ENCODE measurements at regions not wholly inside any gene's neighbourhood (a gene's known extent, or its start where the extent isn't known, plus 50 kb on each side); places are given as distances from the start of the nearest gene placed in this dataset.

GRCh38 chr9:109948453-109948852, 168.5 kb downstream of the PALM2AKAP2 start:
- no peaks in the 10 kb centered on the region for H3K4me1 ChIP-seq (ENCODE audit: insufficient read depth)
- no peak for TF ChIP-seq EZH2phosphoT487 (IDR thresholded peaks at IDR 0.05; ENCODE audit: low read depth, severe bottlenecking, unreplicated experiment)
- no peak for TF ChIP-seq EZH2 (IDR thresholded peaks at IDR 0.05; ENCODE audit: borderline replicate concordance)
- no peak for TF ChIP-seq CTCF (IDR thresholded peaks at IDR 0.05; ENCODE audit: poor library complexity)
- H3K79me2 ChIP-seq: no peaks in the 10 kb centered on the region
- no peaks in the 10 kb centered on the region for H3K36me3 ChIP-seq (replicated peaks; ENCODE audit: insufficient read depth, low read depth)
- no peak overlapping the region for H3K4me3 ChIP-seq
- H3K4me2 ChIP-seq: no peak overlapping the region
- no peak for DNase-seq (ENCODE audit: low spot score)
- H4K20me1 ChIP-seq (ENCODE audit: insufficient read depth, poor library complexity, severe bottlenecking): no peaks in the 10 kb centered on the region
- WGBS (ENCODE audit: low lambda C conversion rate, missing lambda C conversion rate): 85% methylated on average over 1 of the region's 1 CpG
- no peaks in the 10 kb centered on the region for H3K9me2 ChIP-seq (replicated peaks; ENCODE audit: insufficient read depth)
- H3K27me3 ChIP-seq: no peaks in the 10 kb centered on the region
- H2AFZ ChIP-seq: no peak overlapping the region
- H3K9me3 ChIP-seq (ENCODE audit: low read depth): no peaks in the 10 kb centered on the region
- no peak overlapping the region for H3K27ac ChIP-seq

GRCh38 chr9:109950710-109951443, 170.9 kb downstream of the PALM2AKAP2 start:
- Histone ChIP-seq H3K27ac (peak overlapping the region; percentile 65), H3K4me1 (ENCODE audit: insufficient read depth) (no peaks in the 10 kb centered on the region), H3K4me2 (no peak overlapping the region), H3K9me3 (ENCODE audit: low read depth) (no peaks in the 10 kb centered on the region), H3K9me2 (replicated peaks; ENCODE audit: insufficient read depth) (no peaks in the 10 kb centered on the region), H3K36me3 (replicated peaks; ENCODE audit: insufficient read depth, low read depth) (no peaks in the 10 kb centered on the region), H3K79me2 (no peaks in the 10 kb centered on the region), H2AFZ (no peak overlapping the region), H3K4me3 (no peak overlapping the region), H4K20me1 (ENCODE audit: insufficient read depth, poor library complexity, severe bottlenecking) (no peaks in the 10 kb centered on the region), H3K27me3 (no peaks in the 10 kb centered on the region)
- TF ChIP-seq EZH2 (IDR thresholded peaks at IDR 0.05; ENCODE audit: borderline replicate concordance): no peak
- no peak for TF ChIP-seq CTCF (IDR thresholded peaks at IDR 0.05; ENCODE audit: poor library complexity)
- no peak for TF ChIP-seq EZH2phosphoT487 (IDR thresholded peaks at IDR 0.05; ENCODE audit: low read depth, severe bottlenecking, unreplicated experiment)
- 69% methylated on average over 7 of the region's 7 CpGs for WGBS (ENCODE audit: low lambda C conversion rate, missing lambda C conversion rate)
- peak; percentile 18 for DNase-seq (ENCODE audit: low spot score)

GRCh38 chr9:109953300-109953699, 173.3 kb downstream of the PALM2AKAP2 start:
- TF ChIP-seq CTCF (IDR thresholded peaks at IDR 0.05; ENCODE audit: poor library complexity) (no peak), EZH2 (IDR thresholded peaks at IDR 0.05; ENCODE audit: borderline replicate concordance) (no peak), EZH2phosphoT487 (IDR thresholded peaks at IDR 0.05; ENCODE audit: low read depth, severe bottlenecking, unreplicated experiment) (no peak)
- no peak for DNase-seq (ENCODE audit: low spot score)
- Histone ChIP-seq H3K4me1 (ENCODE audit: insufficient read depth) (peaks cover 3% of the 10 kb centered on the region), H3K36me3 (replicated peaks; ENCODE audit: insufficient read depth, low read depth) (no peaks in the 10 kb centered on the region), H2AFZ (no peak overlapping the region), H3K27ac (no peak overlapping the region), H3K9me3 (ENCODE audit: low read depth) (no peaks in the 10 kb centered on the region), H3K4me3 (no peak overlapping the region), H3K79me2 (no peaks in the 10 kb centered on the region), H4K20me1 (ENCODE audit: insufficient read depth, poor library complexity, severe bottlenecking) (no peaks in the 10 kb centered on the region), H3K4me2 (no peak overlapping the region), H3K27me3 (no peaks in the 10 kb centered on the region), H3K9me2 (replicated peaks; ENCODE audit: insufficient read depth) (no peaks in the 10 kb centered on the region)
- 87% methylated on average over 5 of the region's 5 CpGs for WGBS (ENCODE audit: low lambda C conversion rate, missing lambda C conversion rate)

Data from hepatocyte (in vitro differentiated cells).